HG02981 (cell line): ENCODE measurements at regions not wholly inside any gene's neighbourhood (a gene's known extent, or its start where the extent isn't known, plus 50 kb on each side); places are given as distances from the start of the nearest gene placed in this dataset.

Experiments
- ATAC-seq: cut with Tn5 transposase; IDR thresholded peaks from one replicate; pipeline ENCODE4 v1.9.1; 2021; ENCODE audit warnings: mild to moderate bottlenecking, moderate library complexity; ENCODE audit not compliant: unreplicated experiment

DNA sequence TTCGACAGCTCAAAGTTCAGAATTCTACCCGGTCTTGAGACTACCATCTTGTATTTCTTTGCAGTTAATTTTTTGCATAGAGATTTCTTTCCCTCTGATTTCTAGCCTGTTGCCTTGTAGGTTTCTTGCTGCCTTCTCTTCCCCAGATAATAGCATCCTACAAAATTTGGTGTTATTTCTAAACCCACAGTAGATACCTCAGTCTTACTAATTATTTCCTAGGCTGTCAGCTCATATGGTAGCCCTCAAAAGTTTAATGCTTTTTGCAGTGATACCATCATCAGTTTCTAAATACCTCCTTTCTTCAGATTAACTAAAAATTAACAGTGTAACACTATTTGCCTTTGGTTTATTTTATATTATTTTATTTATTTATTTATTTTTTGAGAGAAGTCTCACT, 61.9 kb upstream of the TMPO start:
- no peak for ATAC-seq

- ATAC-seq, result no peak
Measured at GRCh38 chr12:98456041-98456440, 59.3 kb upstream of the TMPO start.

DNA sequence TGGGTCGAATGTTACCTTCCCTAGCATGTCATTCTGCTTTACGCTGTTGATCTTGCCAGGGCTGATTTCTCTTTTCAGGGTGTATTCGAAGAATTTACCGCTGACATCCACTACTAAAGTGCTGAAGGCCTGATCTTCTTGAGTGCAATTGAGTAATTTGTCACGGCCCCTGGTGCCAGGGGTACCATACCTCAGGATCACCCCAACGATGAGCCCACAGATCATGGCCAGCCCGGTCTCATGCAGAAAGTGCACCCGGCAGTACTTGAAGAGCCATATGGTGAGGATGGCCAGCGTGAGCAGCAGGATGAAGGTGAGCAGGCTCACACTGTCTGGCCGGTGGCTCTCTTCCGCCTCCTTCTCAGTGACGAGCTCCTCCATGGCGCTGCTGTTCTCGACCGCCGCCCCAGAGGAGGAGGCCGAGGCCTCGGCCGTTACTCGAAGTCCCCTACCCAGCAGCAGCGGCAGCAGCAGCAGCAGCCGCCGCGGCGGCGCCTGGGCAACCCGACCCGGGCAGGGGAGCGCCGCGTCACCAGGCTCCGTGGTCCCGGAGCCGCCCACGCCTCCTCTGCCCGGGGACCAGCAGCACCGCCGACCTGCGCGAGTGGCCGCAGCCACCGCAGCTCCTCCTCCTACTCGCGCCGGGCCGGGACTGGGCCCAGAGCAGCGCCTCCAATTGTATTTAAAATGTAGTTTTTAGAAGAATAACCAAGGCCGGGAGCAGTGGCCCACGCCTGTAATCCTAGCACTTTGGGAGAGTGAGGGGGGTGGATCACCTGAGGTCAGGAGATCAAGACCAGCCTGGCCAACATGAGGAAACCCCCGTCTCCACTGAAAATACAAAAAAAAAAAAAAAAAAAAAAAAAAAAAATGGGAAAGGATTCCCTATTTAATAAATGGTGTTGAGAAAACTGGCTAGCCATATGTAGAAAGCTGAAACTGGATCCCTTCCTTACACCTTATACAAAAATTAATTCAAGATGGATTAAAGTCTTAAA, 58.5 kb upstream of the TMPO start:
- peak; percentile 73 for ATAC-seq

GRCh38 chr12:98464190-98464589, 51.2 kb upstream of the TMPO start:
- no peak for ATAC-seq

GRCh38 chr12:98465505-98465904, 49.9 kb upstream of the TMPO start:
- no peak for ATAC-seq
